K562 (cell line): ENCODE measurements at regions not wholly inside any gene's neighbourhood (a gene's known extent, or its start where the extent isn't known, plus 50 kb on each side); places are given as distances from the start of the nearest gene placed in this dataset.

Source experiments
- ARHGAP35 ChIP-seq: fragments of 450-650 bp; IDR thresholded peaks from 2 replicates; pipeline ENCODE4 v1.6.1; 2018; ENCODE audit not compliant: partially characterized antibody
- CBFA2T2 ChIP-seq: fragments of 450-650 bp; conservative IDR thresholded peaks from 2 replicates; pipeline ENCODE4 v1.6.1; 2017; ENCODE audit warnings: mild to moderate bottlenecking
- FOXK2 ChIP-seq, 2 experiments: fragments of 450-650 bp; IDR thresholded peaks in 1 of 2; conservative IDR thresholded peaks in 1 of 2; 2 replicates each; pipeline ENCODE4 v1.6.1; 2016; ENCODE audit warnings: low read depth in 2 of 2, mild to moderate bottlenecking in 1 of 2
- NFE2 ChIP-seq: IDR thresholded peaks from 2 replicates; pipeline ENCODE4 v1.6.1; 2014; ENCODE audit warnings: antibody characterized with exemption, low read depth
- RAD51 ChIP-seq: fragments of 450-650 bp; IDR thresholded peaks from 2 replicates; pipeline ENCODE4 v1.7.1; 2016; ENCODE audit warnings: low read depth, mild to moderate bottlenecking, borderline replicate concordance
- U2AF1 ChIP-seq: fragments of 200-400 bp; formaldehyde crosslinking; optimal IDR thresholded peaks from 2 replicates; pipeline ENCODE3; 2017; ENCODE audit warnings: mild to moderate bottlenecking, low read depth, low read length, moderate library complexity
- ZBTB40 ChIP-seq, 2 experiments: fragments of 450-650 bp in 1 of 2; sonication (generic) in 1 of 2; formaldehyde crosslinking in 1 of 2; IDR thresholded peaks; 2 replicates each; pipeline versions ENCODE4 v1.7.1 to v1.9.0; 2016 to 2022; ENCODE audit warnings: inconsistent platforms in 1 of 2, mild to moderate bottlenecking in 1 of 2, missing genetic modification reagents in 1 of 2
- ZNF174 ChIP-seq: fragments of 250-450 bp; sonication (Bioruptor Pico); IDR thresholded peaks from 2 replicates; pipeline ENCODE4 v1.4.0; 2020; ENCODE audit warnings: mild to moderate bottlenecking
- ZNF318 ChIP-seq, 2 experiments: fragments of 450-650 bp; IDR thresholded peaks; 2 replicates each; pipeline ENCODE4 v1.6.1; 2016; ENCODE audit warnings: mild to moderate bottlenecking in 2 of 2, borderline replicate concordance in 1 of 2, low read depth in 1 of 2, moderate library complexity in 1 of 2
- ZNF583 ChIP-seq: fragments of 250-450 bp; sonication (Bioruptor Pico); IDR thresholded peaks from 2 replicates; pipeline ENCODE4 v1.4.0; 2020

GRCh38 chr15:95025924-95026728 is 794.8 kb downstream of the MCTP2 start (continued):
- peak; percentile 97 for TF ChIP-seq ZBTB40 (IDR thresholded peaks at IDR 0.05)
- TF ChIP-seq ZBTB40 (CRISPR knock-in tag; IDR thresholded peaks at IDR 0.05) = peak; percentile 92
- no peak for TF ChIP-seq ZNF318 (IDR thresholded peaks at IDR 0.05; ENCODE audit: borderline replicate concordance in 1 of 2, low read depth in 1 of 2)
- no peak for TF ChIP-seq CBFA2T2
- TF ChIP-seq ARHGAP35 = no peak
- no peak for TF ChIP-seq FOXK2 (conservative IDR thresholded peaks at IDR 0.05 in 1 of 2, IDR thresholded peaks at IDR 0.05 in 1 of 2; ENCODE audit: low read depth in 2 of 2)
- no peak for TF ChIP-seq U2AF1
- no peak for TF ChIP-seq NFE2
- peak; percentile 20; the same call in 1 of the 2 replicates for TF ChIP-seq RAD51
- TF ChIP-seq ZNF583 (CRISPR knock-in tag) = no peak
- TF ChIP-seq ZNF174 (CRISPR knock-in tag) = no peak
